ENCODE measurements at regions not wholly inside any gene's neighbourhood (a gene's known extent, or its start where the extent isn't known, plus 50 kb on each side); places are given as distances from the start of the nearest gene placed in this dataset.

- TF ChIP-seq ZNF280D (tag by site-specific recombination; IDR thresholded peaks at IDR 0.05) (no peak), KLF1 (tag by site-specific recombination; IDR thresholded peaks at IDR 0.05) (no peak), ZNF239 (tag by site-specific recombination; IDR thresholded peaks at IDR 0.05) (no peak), CTCF (tag by site-specific recombination; IDR thresholded peaks at IDR 0.05) (no peak), ZNF621 (tag by site-specific recombination; IDR thresholded peaks at IDR 0.05) (no peak), ZNF10 (tag by site-specific recombination; IDR thresholded peaks at IDR 0.05) (no peak), SCRT1 (tag by site-specific recombination; IDR thresholded peaks at IDR 0.05; ENCODE audit: borderline replicate concordance) (no peak)
These were observed 251.4 kb upstream of the DDX53 start for GRCh38 chrX:22748093-22748999.

Data from HEK293 (cell line).